Mammary epithelial cell (primary cell): ENCODE measurements at regions not wholly inside any gene's neighbourhood (a gene's known extent, or its start where the extent isn't known, plus 50 kb on each side); places are given as distances from the start of the nearest gene placed in this dataset.

Experiments
- EZH2 ChIP-seq: IDR thresholded peaks from 2 replicates; pipeline ENCODE4 v1.6.1; 2012; ENCODE audit warnings: low read length, inconsistent platforms, borderline replicate concordance
- TF ChIP-seq, protein P1 (sequence below), 2 donors: IDR thresholded peaks in 1 of 2; conservative IDR thresholded peaks in 1 of 2; 2 replicates each; pipeline ENCODE4 v1.5.1; 2011 to 2012; ENCODE audit warnings: inconsistent platforms in 2 of 2, low read length in 2 of 2, mild to moderate bottlenecking in 2 of 2, control low read depth in 1 of 2, low read depth in 1 of 2; ENCODE audit not compliant: insufficient read depth in 1 of 2; ENCODE audit errors: extremely low read depth in 1 of 2

DNA sequence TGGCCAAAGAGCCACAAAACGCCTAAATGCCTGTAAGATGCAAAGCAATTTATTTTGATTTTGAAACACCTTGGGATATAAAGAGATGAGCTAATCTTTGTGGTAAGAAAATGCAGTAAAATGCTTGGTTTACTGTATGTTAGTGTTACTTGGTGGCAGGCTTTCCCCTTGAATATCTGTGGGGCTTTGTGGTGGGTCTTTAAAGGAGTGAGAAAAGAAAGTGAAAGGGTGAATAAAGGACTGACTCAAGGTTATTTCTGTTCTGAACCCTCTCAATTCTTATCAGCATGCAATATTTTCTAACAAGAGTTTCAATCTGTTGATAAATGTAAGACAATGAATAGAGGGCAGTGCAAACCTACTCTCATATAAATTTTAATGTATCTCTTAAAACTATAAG is 1555.9 kb upstream of the RAG2 start:
- TF ChIP-seq, protein P1, sequence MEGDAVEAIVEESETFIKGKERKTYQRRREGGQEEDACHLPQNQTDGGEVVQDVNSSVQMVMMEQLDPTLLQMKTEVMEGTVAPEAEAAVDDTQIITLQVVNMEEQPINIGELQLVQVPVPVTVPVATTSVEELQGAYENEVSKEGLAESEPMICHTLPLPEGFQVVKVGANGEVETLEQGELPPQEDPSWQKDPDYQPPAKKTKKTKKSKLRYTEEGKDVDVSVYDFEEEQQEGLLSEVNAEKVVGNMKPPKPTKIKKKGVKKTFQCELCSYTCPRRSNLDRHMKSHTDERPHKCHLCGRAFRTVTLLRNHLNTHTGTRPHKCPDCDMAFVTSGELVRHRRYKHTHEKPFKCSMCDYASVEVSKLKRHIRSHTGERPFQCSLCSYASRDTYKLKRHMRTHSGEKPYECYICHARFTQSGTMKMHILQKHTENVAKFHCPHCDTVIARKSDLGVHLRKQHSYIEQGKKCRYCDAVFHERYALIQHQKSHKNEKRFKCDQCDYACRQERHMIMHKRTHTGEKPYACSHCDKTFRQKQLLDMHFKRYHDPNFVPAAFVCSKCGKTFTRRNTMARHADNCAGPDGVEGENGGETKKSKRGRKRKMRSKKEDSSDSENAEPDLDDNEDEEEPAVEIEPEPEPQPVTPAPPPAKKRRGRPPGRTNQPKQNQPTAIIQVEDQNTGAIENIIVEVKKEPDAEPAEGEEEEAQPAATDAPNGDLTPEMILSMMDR (conservative IDR thresholded peaks at IDR 0.05 in 1 of 2, IDR thresholded peaks at IDR 0.05 in 1 of 2; ENCODE audit: extremely low read depth in 1 of 2, insufficient read depth in 1 of 2, low read depth in 1 of 2, low read length in 2 of 2): no peak
- TF ChIP-seq EZH2: no peak
